H1 (cell line): ENCODE measurements at regions not wholly inside any gene's neighbourhood (a gene's known extent, or its start where the extent isn't known, plus 50 kb on each side); places are given as distances from the start of the nearest gene placed in this dataset.
A peak's percentile ranks its signal among the peaks of the same experiment; 100 is the strongest.

Experiments used
- CTCF ChIA-PET: fragments of 300-600 bp; sonication (Branson Sonifier 250); formaldehyde crosslinking; loops from one replicate; lab custom pipeline; 2021; ENCODE audit not compliant: partially characterized antibody; lab: Charles Lee
- POLR2A ChIA-PET: fragments of 300-600 bp; sonication (Branson Sonifier 250); formaldehyde crosslinking; loops from one replicate; lab custom pipeline; 2021; ENCODE audit warnings: inconsistent platforms; ENCODE audit not compliant: partially characterized antibody; lab: Charles Lee
- DNase-seq, 2 experiments: peaks; one replicate each; pipeline versions ENCODE4 v3.0.0 to v3.0.0-alpha.2; 2010 to 2022; ENCODE audit warnings: low spot score in 2 of 2, low read depth in 1 of 2, mixed read lengths in 1 of 2
- FAIRE-seq: peaks from 2 replicates; lab custom pipeline; 2011; peaks lifted over from hg19 to GRCh38; lab: Jason Lieb, UNC
- H2AFZ ChIP-seq: 2 replicates; pipeline ENCODE4 v1.8.1; 2012; ENCODE audit warnings: low read length, inconsistent platforms
- H2AK5ac ChIP-seq: 2 replicates; pipeline ENCODE4 v1.6.1; 2013; ENCODE audit warnings: low read depth, low read length
- H2BK120ac ChIP-seq: replicated peaks from 2 replicates; pipeline ENCODE3; 2013; ENCODE audit warnings: low read depth, low read length, inconsistent platforms
- H2BK12ac ChIP-seq: 2 replicates; pipeline ENCODE4 v1.6.1; 2013; ENCODE audit warnings: low read depth, low read length
- H2BK15ac ChIP-seq: 2 replicates; pipeline ENCODE4 v1.6.1; 2013; ENCODE audit warnings: low read length
- H2BK20ac ChIP-seq: 2 replicates; pipeline ENCODE4 v1.6.1; 2013; ENCODE audit warnings: low read length
- H2BK5ac ChIP-seq: 2 replicates; pipeline ENCODE4 v1.6.1; 2013; ENCODE audit warnings: low read depth, low read length
- H3K14ac ChIP-seq: 2 replicates; pipeline ENCODE4 v1.6.1; 2013; ENCODE audit warnings: inconsistent platforms; ENCODE audit not compliant: insufficient read length
- H3K18ac ChIP-seq: 2 replicates; pipeline ENCODE4 v1.6.1; 2013; ENCODE audit warnings: low read length; ENCODE audit errors: extremely low read depth
- H3K23ac ChIP-seq: 2 replicates; pipeline ENCODE4 v1.6.1; 2013; ENCODE audit warnings: inconsistent platforms; ENCODE audit not compliant: insufficient read length
- H3K23me2 ChIP-seq: 2 replicates; pipeline ENCODE4 v1.6.1; 2013; ENCODE audit warnings: low read depth, low read length
- H3K27ac ChIP-seq: 2 replicates; pipeline ENCODE4 v1.6.1; 2011; ENCODE audit warnings: low read depth, low read length, inconsistent platforms
- H3K27me3 ChIP-seq, 4 experiments: replicated peaks in 1 of 4; 1 replicate in 1 of 4; 2 replicates in 3 of 4; pipeline versions ENCODE4 v1.6.1 to v1.8.1; 2011 to 2013; ENCODE audit warnings: low read length in 3 of 4, mild to moderate bottlenecking in 3 of 4, inconsistent platforms in 2 of 4, mixed read lengths in 2 of 4, moderate library complexity in 1 of 4; ENCODE audit not compliant: control insufficient read depth in 3 of 4, insufficient read depth in 3 of 4; ENCODE audit errors: extremely low read depth in 1 of 4
- H3K36me3 ChIP-seq, 4 experiments: 2 replicates each; pipeline versions ENCODE4 v1.6.1 to v1.8.1; 2011 to 2013; ENCODE audit warnings: mild to moderate bottlenecking in 4 of 4, low read length in 3 of 4, moderate library complexity in 2 of 4, control low read depth in 1 of 4, inconsistent platforms in 1 of 4; ENCODE audit not compliant: insufficient read depth in 4 of 4, control insufficient read depth in 2 of 4
- H3K4ac ChIP-seq: replicated peaks from 2 replicates; pipeline ENCODE3; 2013; ENCODE audit warnings: low read length, low read depth, mixed read lengths, inconsistent platforms; ENCODE audit not compliant: insufficient read length
- H3K4me1 ChIP-seq, 4 experiments: replicated peaks in 1 of 4; 1 replicate in 1 of 4; 2 replicates in 3 of 4; pipeline versions ENCODE4 v1.6.1 to v1.8.1; 2011 to 2013; ENCODE audit warnings: low read length in 3 of 4, inconsistent platforms in 2 of 4, mixed read lengths in 1 of 4; ENCODE audit not compliant: insufficient read depth in 4 of 4, control insufficient read depth in 3 of 4
- H3K4me2 ChIP-seq, 2 experiments: 2 replicates each; pipeline versions ENCODE4 v1.6.1 to v1.8.1; 2011 to 2013; ENCODE audit warnings: low read depth in 2 of 2, low read length in 2 of 2, control low read depth in 1 of 2, inconsistent platforms in 1 of 2, mild to moderate bottlenecking in 1 of 2; ENCODE audit not compliant: insufficient read depth in 1 of 2
- H3K4me3 ChIP-seq, 4 experiments: fragments of 200-600, 300-600 bp in 1 of 4; sonication (generic), shearing (Covaris generic), sonication (Bioruptor Twin) in 1 of 4; 2 replicates each; pipeline versions ENCODE4 v1.5.1 to v1.8.1; 2011 to 2016; ENCODE audit warnings: low read length in 4 of 4, low read depth in 3 of 4, control low read depth in 2 of 4, inconsistent platforms in 2 of 4, mild to moderate bottlenecking in 2 of 4, mixed read lengths in 1 of 4, moderate library complexity in 1 of 4; ENCODE audit not compliant: insufficient read depth in 2 of 4; ENCODE audit errors: extremely low read depth in 1 of 4
- H3K56ac ChIP-seq: replicated peaks from 2 replicates; pipeline ENCODE3; 2013; ENCODE audit warnings: low read depth, mild to moderate bottlenecking, mixed read lengths, low read length, inconsistent platforms; ENCODE audit not compliant: insufficient read length
- H3K79me1 ChIP-seq: 2 replicates; pipeline ENCODE4 v1.6.1; 2013; ENCODE audit warnings: low read depth, low read length, control low read depth
- H3K79me2 ChIP-seq, 2 experiments: 2 replicates each; pipeline versions ENCODE4 v1.6.1 to v1.8.1; 2012 to 2013; ENCODE audit warnings: low read length in 2 of 2, mild to moderate bottlenecking in 2 of 2, inconsistent platforms in 1 of 2; ENCODE audit not compliant: insufficient read depth in 2 of 2, control insufficient read depth in 1 of 2
- H3K9ac ChIP-seq, 4 experiments: replicated peaks in 1 of 4; 1 replicate in 1 of 4; 2 replicates in 3 of 4; pipeline versions ENCODE4 v1.6.1 to v1.8.1; 2011 to 2013; ENCODE audit warnings: low read depth in 3 of 4, low read length in 3 of 4, control low read depth in 2 of 4, mild to moderate bottlenecking in 2 of 4, moderate library complexity in 2 of 4, inconsistent platforms in 1 of 4; ENCODE audit errors: extremely low read depth in 1 of 4
- H3K9me3 ChIP-seq, 2 experiments: 2 replicates each; pipeline versions ENCODE4 v1.6.1 to v1.8.1; 2012 to 2013; ENCODE audit warnings: mild to moderate bottlenecking in 2 of 2, moderate library complexity in 2 of 2, control low read depth in 1 of 2, inconsistent platforms in 1 of 2, low read depth in 1 of 2, low read length in 1 of 2, mixed read lengths in 1 of 2; ENCODE audit not compliant: insufficient read depth in 2 of 2
- H4K20me1 ChIP-seq, 2 experiments: replicated peaks in 1 of 2; 2 replicates each; pipeline versions ENCODE3 to v1.8.1; 2011 to 2013; ENCODE audit warnings: inconsistent platforms in 2 of 2, low read length in 2 of 2, mild to moderate bottlenecking in 1 of 2; ENCODE audit not compliant: insufficient read depth in 2 of 2, control insufficient read depth in 1 of 2
- H4K5ac ChIP-seq: 2 replicates; pipeline ENCODE4 v1.6.1; 2013; ENCODE audit warnings: low read length, low read depth, mixed read lengths, inconsistent platforms; ENCODE audit not compliant: insufficient read length
- H4K8ac ChIP-seq: 2 replicates; pipeline ENCODE4 v1.8.0; 2013; ENCODE audit warnings: mild to moderate bottlenecking, moderate library complexity, low read length, inconsistent platforms; ENCODE audit not compliant: insufficient read depth; ENCODE audit errors: extremely low read depth
- H4K91ac ChIP-seq: replicated peaks from 2 replicates; pipeline ENCODE3; 2013; ENCODE audit warnings: low read length, mixed read lengths, inconsistent platforms; ENCODE audit not compliant: insufficient read length
- ASH2L ChIP-seq: fragments of 200-600, 300-600 bp; sonication (generic); IDR thresholded peaks from one replicate; pipeline ENCODE4 v1.7.1; 2017; ENCODE audit warnings: low read length
- CHD1 ChIP-seq: IDR thresholded peaks from 2 replicates; pipeline ENCODE4 v1.6.1; 2012; ENCODE audit warnings: low read depth, low read length, improper control_type of control experiment
- EZH2 ChIP-seq: fragments of 200-600 bp; sonication (generic); IDR thresholded peaks from 2 replicates; pipeline ENCODE4 v1.7.1; 2012; ENCODE audit warnings: low read depth, mild to moderate bottlenecking, moderate library complexity, low read length, inconsistent platforms; ENCODE audit not compliant: severe bottlenecking
- JUND ChIP-seq: IDR thresholded peaks from 2 replicates; pipeline ENCODE4 v1.6.1; 2011; ENCODE audit warnings: mild to moderate bottlenecking, improper control_type of control experiment, low read length
- KDM1A ChIP-seq: fragments of 200-600, 300-600 bp; sonication (generic); IDR thresholded peaks from 2 replicates; pipeline ENCODE4 v1.7.1; 2016; ENCODE audit warnings: mild to moderate bottlenecking, low read length, borderline replicate concordance
- YY1 ChIP-seq: IDR thresholded peaks from 2 replicates; pipeline ENCODE4 v1.6.1; 2011; ENCODE audit warnings: low read depth, mild to moderate bottlenecking, low read length
- WGBS, 2 experiments: shearing (Covaris generic) in 1 of 2; methylation state at CpG; one replicate each; pipeline versions ENCODE4 v1.1.6 to v1.1.7; 2013 to 2015; ENCODE audit warnings: low lambda C conversion rate in 2 of 2, mixed read lengths in 2 of 2, inconsistent platforms in 1 of 2, low coverage in 1 of 2, missing lambda C conversion rate in 1 of 2; ENCODE audit not compliant: insufficient replicate concordance in 2 of 2, insufficient coverage in 1 of 2, insufficient read length in 1 of 2; ENCODE audit errors: extremely low coverage in 1 of 2, missing lambda C conversion rate in 1 of 2; 5-methylcytosine and 5-hydroxymethylcytosine counted together
- TF ChIP-seq, protein P1 (sequence below): IDR thresholded peaks from 2 replicates; pipeline ENCODE4 v1.6.1; 2012; ENCODE audit warnings: inconsistent platforms
- TF ChIP-seq, protein P2 (sequence below): IDR thresholded peaks from 2 replicates; pipeline ENCODE4 v1.6.1; 2012; ENCODE audit warnings: low read length, inconsistent platforms

DNA sequence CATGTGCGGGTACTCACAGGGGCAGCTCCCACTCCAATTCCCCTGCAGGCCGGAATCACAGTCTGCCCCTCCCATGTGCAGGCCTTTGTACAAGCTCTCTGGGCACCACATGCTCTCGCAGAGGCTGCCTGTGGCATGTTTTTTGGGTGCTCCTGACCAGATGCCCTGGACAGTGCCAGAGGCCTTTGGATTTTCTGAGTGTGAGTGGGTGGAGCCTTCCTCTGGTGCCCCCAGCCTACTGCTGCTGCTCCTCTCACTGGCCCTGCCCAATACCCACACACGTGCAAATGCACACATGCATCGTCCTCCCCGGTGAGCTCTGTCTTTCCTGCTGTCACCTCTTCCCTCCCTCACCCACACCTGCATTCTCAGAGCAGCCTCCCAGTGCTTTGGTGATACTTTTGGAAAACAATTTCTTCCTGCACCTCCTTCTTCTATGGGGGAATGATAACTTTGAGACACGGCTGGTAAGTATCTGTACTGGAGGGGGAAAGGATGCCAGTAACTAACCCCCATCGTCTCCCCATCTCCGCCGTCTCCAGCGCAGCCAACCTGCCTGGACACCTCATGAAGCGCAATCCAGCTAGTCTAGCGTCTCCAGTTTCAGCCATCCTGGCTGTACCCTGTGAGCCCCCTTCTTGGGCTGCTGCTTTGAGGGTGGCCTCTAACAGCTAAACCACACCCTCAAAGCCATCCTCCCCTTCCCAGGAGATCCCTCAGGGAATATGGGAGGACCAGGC lies 229.4 kb upstream of the TOPAZ1 start:
- no peak for DNase-seq
- TF ChIP-seq JUND: no peak
- TF ChIP-seq EZH2: no peak
- TF ChIP-seq YY1: no peak
- TF ChIP-seq CHD1: no peak
- TF ChIP-seq, protein P1, sequence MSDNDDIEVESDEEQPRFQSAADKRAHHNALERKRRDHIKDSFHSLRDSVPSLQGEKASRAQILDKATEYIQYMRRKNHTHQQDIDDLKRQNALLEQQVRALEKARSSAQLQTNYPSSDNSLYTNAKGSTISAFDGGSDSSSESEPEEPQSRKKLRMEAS: no peak
- no peak for TF ChIP-seq KDM1A
- TF ChIP-seq, protein P2, sequence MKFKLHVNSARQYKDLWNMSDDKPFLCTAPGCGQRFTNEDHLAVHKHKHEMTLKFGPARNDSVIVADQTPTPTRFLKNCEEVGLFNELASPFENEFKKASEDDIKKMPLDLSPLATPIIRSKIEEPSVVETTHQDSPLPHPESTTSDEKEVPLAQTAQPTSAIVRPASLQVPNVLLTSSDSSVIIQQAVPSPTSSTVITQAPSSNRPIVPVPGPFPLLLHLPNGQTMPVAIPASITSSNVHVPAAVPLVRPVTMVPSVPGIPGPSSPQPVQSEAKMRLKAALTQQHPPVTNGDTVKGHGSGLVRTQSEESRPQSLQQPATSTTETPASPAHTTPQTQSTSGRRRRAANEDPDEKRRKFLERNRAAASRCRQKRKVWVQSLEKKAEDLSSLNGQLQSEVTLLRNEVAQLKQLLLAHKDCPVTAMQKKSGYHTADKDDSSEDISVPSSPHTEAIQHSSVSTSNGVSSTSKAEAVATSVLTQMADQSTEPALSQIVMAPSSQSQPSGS: no peak
- no peak for TF ChIP-seq ASH2L
- no peak overlapping the region for H2BK12ac ChIP-seq
- H3K4me2 ChIP-seq: no peak overlapping the region
- no peak overlapping the region for H4K8ac ChIP-seq
- no peak overlapping the region; the same call in 1 of the 2 replicates for H2AK5ac ChIP-seq
- H3K4ac ChIP-seq: no peak overlapping the region
- ChIA-PET CTCF (interaction anchor here (0.7 to 1.3 kb wide), 2 partner anchors 157 to 176 kb away, joined by 3 to 5 read pairs; no protein-coding TSS in a partner anchor), POLR2A (interaction anchor here (0.7 to 1.4 kb wide), 3 partner anchors 8 to 16 kb away, joined by 3 to 4 read pairs (median 4); no protein-coding TSS in a partner anchor)
- no peak overlapping the region for H2AFZ ChIP-seq
- H3K23ac ChIP-seq: no peak overlapping the region
- peaks cover 0 to 16% (median 2%) of the 10 kb centered on the region in 4 experiments; a peak in 2 of 7 replicates for H3K4me1 ChIP-seq
- H2BK20ac ChIP-seq: no peak overlapping the region
- H3K23me2 ChIP-seq: no peaks in the 10 kb centered on the region
- no peak overlapping the region for H4K91ac ChIP-seq
- H2BK15ac ChIP-seq: 0 out of 2 replicates have a peak overlapping the region, but pooled peaks have one; percentile 40
- no peaks in the 10 kb centered on the region for H3K36me3 ChIP-seq
- no peak overlapping the region for H3K9ac ChIP-seq
- H3K14ac ChIP-seq: no peak overlapping the region
- H2BK120ac ChIP-seq: no peak overlapping the region
- H4K20me1 ChIP-seq: no peaks in the 10 kb centered on the region
- H2BK5ac ChIP-seq: no peak overlapping the region
- H3K27me3 ChIP-seq: no peaks in the 10 kb centered on the region
- no peak for FAIRE-seq
- H3K18ac ChIP-seq: peak overlapping the region; percentile 48; the same call in 1 of the 2 replicates
- WGBS, 2 experiments: 83% methylated on average over 13 of the region's 13 CpGs; no CpG with 5 or more reads in 1 of the 2 experiments
- H3K79me1 ChIP-seq: no peaks in the 10 kb centered on the region
- no peak overlapping the region for H3K4me3 ChIP-seq
- no peak overlapping the region for H4K5ac ChIP-seq
- no peaks in the 10 kb centered on the region for H3K9me3 ChIP-seq
- H3K27ac ChIP-seq: no peak overlapping the region
- H3K56ac ChIP-seq: no peak overlapping the region
- no peaks in the 10 kb centered on the region for H3K79me2 ChIP-seq
